NCI-H2081 treated with DMSO at 0.1 percent for 48 hours (cell line): ENCODE measurements at regions not wholly inside any gene's neighbourhood (a gene's known extent, or its start where the extent isn't known, plus 50 kb on each side); places are given as distances from the start of the nearest gene placed in this dataset.

Experiments
- DNase-seq: peaks from one replicate; lab custom pipeline; 2025; lab: John Stamatoyannopoulos, UW

GRCh38 chr11:26186389-26186788, 145.5 kb upstream of the ANO3 start:
- no peak for DNase-seq

DNA sequence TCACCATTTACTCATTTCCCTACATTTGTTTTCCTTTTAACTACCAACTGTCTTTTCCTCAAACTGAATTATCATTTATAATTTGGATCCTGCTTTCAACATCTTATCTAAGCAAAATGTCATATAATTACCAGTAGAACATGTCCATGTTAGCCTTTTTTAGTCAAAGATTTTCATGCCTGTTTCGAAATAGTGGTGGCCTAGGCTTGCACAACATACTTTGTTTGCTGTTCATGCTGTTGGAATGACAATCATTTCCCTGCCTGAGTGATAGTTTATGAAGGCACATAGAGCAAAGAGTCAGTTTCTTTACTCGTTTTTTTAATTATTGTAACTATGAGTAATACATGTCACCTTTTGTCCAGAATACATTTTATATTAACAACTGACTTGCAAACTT, 144.3 kb upstream of the ANO3 start:
- DNase-seq: no peak

- DNase-seq: no peak
Measured at GRCh38 chr11:26188554-26188953, 143.4 kb upstream of the ANO3 start.

DNA sequence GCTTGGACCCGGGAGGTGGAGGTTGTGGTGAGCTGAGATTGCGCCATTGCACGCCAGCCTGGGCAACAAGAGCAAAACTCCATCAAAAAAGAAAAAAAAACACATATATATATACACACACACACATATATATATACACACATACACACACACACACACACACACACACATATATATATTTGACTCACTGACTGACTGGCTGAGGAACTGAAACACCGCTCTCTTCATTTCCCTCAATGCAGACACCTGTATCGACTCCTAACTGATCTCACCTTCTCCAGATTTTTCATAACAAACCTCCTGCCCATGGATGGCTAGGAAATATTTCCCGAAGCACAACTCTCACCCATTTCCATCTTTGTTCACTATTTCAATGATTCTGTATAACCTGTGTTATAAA, 140.7 kb upstream of the ANO3 start:
- DNase-seq: no peak

GRCh38 chr11:26193694-26194365, 138.1 kb upstream of the ANO3 start:
- no peak for DNase-seq

DNA sequence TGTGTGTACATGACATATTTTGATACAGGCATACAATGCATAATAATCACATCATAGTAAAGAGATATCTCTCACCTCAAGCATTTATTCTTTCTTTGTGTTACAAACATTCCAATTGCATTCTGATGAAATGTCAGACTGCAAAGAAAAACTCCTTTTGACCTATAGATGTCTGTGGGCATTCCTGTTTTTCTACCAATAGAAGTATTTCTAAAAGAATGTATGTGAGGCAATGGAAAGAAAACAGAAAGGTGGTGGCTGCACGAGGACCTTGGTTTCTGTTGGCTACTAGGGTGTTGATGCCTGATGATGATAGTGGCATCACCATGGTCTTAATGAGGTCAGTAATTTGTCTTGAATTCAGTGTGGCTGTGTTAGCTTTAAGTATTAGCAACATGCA, 137.0 kb upstream of the ANO3 start:
- DNase-seq: no peak

GRCh38 chr11:26198532-26199096, 133.3 kb upstream of the ANO3 start:
- DNase-seq: no peak

DNA sequence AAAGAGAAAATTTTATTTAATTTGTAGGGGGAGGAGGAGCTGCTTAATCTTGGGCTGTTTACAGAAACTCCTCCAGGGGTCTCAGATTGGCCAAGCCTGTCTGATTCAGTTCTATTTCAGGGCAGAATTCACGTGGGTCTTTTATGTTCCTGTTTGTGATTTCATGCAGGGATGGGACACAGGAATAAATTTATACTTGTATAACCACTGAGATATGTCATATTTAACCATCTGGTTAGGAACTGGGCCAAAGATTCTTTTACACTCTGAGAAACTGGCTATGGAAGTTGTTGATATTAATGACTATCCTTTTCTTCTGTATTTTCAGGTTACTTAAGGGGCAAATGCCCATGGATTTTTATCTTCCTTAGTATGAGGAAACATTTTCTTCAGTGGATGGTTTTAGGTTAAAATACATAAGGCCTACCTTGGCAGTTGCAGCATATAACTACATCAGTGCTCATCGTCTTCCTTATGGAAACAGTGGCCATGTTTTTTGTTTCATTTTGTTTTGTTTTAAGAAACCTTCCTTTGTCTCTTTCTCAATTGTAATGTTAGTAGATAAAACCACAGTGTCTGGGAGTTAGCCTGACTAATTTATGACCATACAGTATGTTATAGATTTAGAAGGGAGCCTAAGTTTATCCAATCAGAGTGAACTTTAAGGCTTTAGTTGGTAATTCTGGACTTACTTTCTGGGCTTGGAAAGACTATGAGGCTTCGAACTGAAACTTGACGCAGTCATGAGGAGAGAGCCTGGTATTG, 132.4 kb upstream of the ANO3 start:
- DNase-seq: no peak

GRCh38 chr11:26201411-26201810, 130.5 kb upstream of the ANO3 start:
- no peak for DNase-seq

- no peak for DNase-seq
Measured at GRCh38 chr11:26202754-26203153, 129.2 kb upstream of the ANO3 start.

DNA sequence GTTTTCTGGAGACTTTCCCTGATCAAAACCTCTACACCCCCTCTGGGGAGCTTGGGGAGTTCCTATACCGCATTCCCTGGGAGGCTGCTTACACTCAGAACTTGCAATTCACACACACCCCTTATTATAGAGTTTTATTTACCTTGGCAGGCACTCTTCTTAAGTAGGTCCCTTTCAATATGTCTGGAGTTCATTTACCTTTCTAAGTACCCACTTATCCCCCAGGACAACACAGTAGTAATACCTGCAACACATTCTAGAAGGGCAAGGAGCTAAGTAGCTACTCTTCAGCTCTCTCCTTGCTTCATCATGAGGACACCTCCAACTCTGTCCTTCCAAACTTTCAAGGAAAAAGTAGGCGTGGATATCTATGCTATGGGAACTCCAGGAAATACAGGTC, 127.8 kb upstream of the ANO3 start:
- no peak for DNase-seq

DNA sequence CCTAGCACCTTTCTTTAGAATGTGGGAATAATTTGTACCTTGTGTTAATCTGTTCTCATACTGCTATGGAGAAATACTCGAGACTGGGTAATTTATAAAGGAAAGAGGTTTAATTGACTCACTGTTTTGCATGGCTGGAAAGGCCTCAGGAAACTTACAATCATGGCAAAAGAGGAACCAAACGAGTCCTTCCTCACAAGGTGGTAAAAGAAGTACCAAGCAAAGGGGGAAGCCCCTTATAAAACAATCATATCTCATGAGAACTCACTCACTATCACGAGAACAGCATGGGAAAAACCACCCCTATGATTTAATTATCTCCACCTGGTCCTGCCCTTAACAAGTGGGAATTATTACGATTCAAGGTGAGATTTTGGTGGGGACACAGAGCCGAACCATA, 127.1 kb upstream of the ANO3 start:
- no peak for DNase-seq

- DNase-seq: no peak
Measured at GRCh38 chr11:26219183-26220117, 112.5 kb upstream of the ANO3 start.

- DNase-seq: no peak
Measured at GRCh38 chr11:26225646-26226045, 106.3 kb upstream of the ANO3 start.

GRCh38 chr11:26227301-26227746, 104.6 kb upstream of the ANO3 start:
- no peak for DNase-seq

DNA sequence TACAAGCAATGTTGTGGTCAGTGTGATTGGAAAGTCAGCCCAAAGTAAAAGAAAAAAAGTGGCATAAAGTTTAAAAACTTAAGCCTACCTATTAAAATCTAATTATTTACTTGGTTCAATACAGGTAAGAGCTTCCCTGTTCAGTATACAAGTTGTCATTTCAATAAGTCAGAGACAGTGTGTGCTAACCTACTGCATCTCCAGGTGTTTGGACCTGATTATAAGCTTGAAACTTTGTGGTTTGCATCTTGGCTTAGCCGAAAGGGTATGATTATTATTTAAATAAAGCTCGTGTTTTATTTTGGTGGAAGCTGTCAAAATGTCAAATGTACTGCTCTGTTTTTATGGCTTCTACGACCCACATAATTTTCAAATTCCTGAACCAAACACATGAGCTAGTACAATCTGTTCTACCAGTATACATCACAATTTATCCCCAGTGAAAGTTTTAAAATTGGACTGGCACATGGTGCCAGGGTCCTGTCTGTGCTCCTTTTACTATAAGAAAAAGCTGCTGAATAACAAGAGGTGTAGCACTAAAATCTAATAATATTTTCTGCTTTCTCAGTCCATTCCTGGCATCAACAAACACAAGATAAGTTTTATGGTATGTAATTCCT, 103.9 kb upstream of the ANO3 start:
- no peak for DNase-seq

GRCh38 chr11:26228778-26229177, 103.2 kb upstream of the ANO3 start:
- no peak for DNase-seq

- DNase-seq: no peak
Measured at GRCh38 chr11:26229257-26229656, 102.7 kb upstream of the ANO3 start.

- no peak for DNase-seq
Measured at GRCh38 chr11:26229981-26230380, 101.9 kb upstream of the ANO3 start.

GRCh38 chr11:26231252-26231661, 100.7 kb upstream of the ANO3 start:
- no peak for DNase-seq

- no peak for DNase-seq
Measured at GRCh38 chr11:26234451-26234850, 97.5 kb upstream of the ANO3 start.

- no peak for DNase-seq
Measured at GRCh38 chr11:26243426-26243825, 88.5 kb upstream of the ANO3 start.
